Left hindlimb (tissue), 1 donor: ENCODE measurements at regions not wholly inside any gene's neighbourhood (a gene's known extent, or its start where the extent isn't known, plus 50 kb on each side); places are given as distances from the start of the nearest gene placed in this dataset.

Experiments used
- DNase-seq: peaks from one replicate; pipeline ENCODE4 v3.0.0-alpha.2; 2018

GRCh38 chr15:31264559-31265089 lies 62.0 kb upstream of the KLF13 start:
- no peak for DNase-seq

GRCh38 chr15:31265090-31265870 lies 61.4 kb upstream of the KLF13 start:
- DNase-seq: peak; percentile 31

GRCh38 chr15:31265871-31266711 lies 60.5 kb upstream of the KLF13 start:
- DNase-seq: peak; percentile 52

- no peak for DNase-seq
Observed at GRCh38 chr15:31266712-31267111, 59.9 kb upstream of the KLF13 start.

- DNase-seq: peak; percentile 22
Observed at GRCh38 chr15:31267161-31268107, 59.2 kb upstream of the KLF13 start.

- peak; percentile 28 for DNase-seq
Observed at GRCh38 chr15:31268108-31268501, 58.5 kb upstream of the KLF13 start.

GRCh38 chr15:31268911-31269784 lies 57.5 kb upstream of the KLF13 start:
- peak; percentile 8 for DNase-seq

- no peak for DNase-seq
Observed at GRCh38 chr15:31269816-31270575, 56.6 kb upstream of the KLF13 start.

- peak; percentile 22 for DNase-seq
Observed at GRCh38 chr15:31270767-31271166, 55.9 kb upstream of the KLF13 start.

GRCh38 chr15:31271224-31271635 lies 55.4 kb upstream of the KLF13 start:
- DNase-seq: no peak

GRCh38 chr15:31271711-31272557 lies 54.7 kb upstream of the KLF13 start:
- DNase-seq: no peak

GRCh38 chr15:31272558-31273257 lies 53.9 kb upstream of the KLF13 start:
- no peak for DNase-seq

GRCh38 chr15:31273258-31273941 lies 53.2 kb upstream of the KLF13 start:
- DNase-seq: no peak

- no peak for DNase-seq
Observed at GRCh38 chr15:31274496-31275330, 51.9 kb upstream of the KLF13 start.

- DNase-seq: no peak
Observed at GRCh38 chr15:31275331-31276262, 51.0 kb upstream of the KLF13 start.

GRCh38 chr15:31276596-31277298 lies 49.9 kb upstream of the KLF13 start:
- DNase-seq: no peak
